ENCODE measurements at regions not wholly inside any gene's neighbourhood (a gene's known extent, or its start where the extent isn't known, plus 50 kb on each side); places are given as distances from the start of the nearest gene placed in this dataset.

- DNase-seq: no peak
- Histone ChIP-seq H3K4me3 (ENCODE audit: low read depth, low read length) (no peak overlapping the region), H3K4me1 (no peaks in the 10 kb centered on the region), H3K36me3 (no peaks in the 10 kb centered on the region), H3K27me3 (no peaks in the 10 kb centered on the region), H3K9me3 (no peaks in the 10 kb centered on the region)
- TF ChIP-seq, protein P1, sequence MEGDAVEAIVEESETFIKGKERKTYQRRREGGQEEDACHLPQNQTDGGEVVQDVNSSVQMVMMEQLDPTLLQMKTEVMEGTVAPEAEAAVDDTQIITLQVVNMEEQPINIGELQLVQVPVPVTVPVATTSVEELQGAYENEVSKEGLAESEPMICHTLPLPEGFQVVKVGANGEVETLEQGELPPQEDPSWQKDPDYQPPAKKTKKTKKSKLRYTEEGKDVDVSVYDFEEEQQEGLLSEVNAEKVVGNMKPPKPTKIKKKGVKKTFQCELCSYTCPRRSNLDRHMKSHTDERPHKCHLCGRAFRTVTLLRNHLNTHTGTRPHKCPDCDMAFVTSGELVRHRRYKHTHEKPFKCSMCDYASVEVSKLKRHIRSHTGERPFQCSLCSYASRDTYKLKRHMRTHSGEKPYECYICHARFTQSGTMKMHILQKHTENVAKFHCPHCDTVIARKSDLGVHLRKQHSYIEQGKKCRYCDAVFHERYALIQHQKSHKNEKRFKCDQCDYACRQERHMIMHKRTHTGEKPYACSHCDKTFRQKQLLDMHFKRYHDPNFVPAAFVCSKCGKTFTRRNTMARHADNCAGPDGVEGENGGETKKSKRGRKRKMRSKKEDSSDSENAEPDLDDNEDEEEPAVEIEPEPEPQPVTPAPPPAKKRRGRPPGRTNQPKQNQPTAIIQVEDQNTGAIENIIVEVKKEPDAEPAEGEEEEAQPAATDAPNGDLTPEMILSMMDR (IDR thresholded peaks at IDR 0.05; ENCODE audit: low read depth, low read length): no peak
Observed at GRCh38 chr4:73312967-73313366, 54.4 kb upstream of the ANKRD17 start.

DNA sequence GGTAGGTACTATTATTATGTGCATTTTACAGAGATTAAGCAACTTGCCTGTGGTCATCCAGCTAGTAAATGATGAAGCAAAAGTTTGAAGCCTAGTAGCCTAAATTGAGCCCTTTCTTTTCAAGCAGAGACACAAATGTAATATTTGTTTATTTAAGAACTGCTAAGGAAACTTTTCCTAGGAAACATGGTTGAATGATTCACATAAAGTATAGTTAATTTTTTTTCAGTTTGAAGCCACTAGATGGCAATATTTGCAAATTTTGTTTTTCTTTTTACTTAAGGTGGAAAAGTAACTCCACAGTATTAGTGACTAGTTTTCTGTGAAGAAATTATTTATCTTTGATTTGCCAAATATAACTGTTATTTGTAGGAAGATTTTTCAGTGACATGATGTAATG, 52.8 kb upstream of the ANKRD17 start:
- no peak overlapping the region for H3K4me3 ChIP-seq (ENCODE audit: low read depth, low read length)
- DNase-seq: no peak
- TF ChIP-seq, protein P1 (IDR thresholded peaks at IDR 0.05; ENCODE audit: low read depth, low read length): peak; percentile 20; the same call in 1 of the 2 replicates
- no peaks in the 10 kb centered on the region for H3K9me3 ChIP-seq
- H3K27me3 ChIP-seq: no peaks in the 10 kb centered on the region
- H3K4me1 ChIP-seq: no peaks in the 10 kb centered on the region
- no peaks in the 10 kb centered on the region for H3K36me3 ChIP-seq

GRCh38 chr4:73309211-73309610, 50.6 kb upstream of the ANKRD17 start:
- DNase-seq: no peak
- no peak overlapping the region for H3K4me3 ChIP-seq (ENCODE audit: low read depth, low read length)
- H3K4me1 ChIP-seq: no peaks in the 10 kb centered on the region
- no peaks in the 10 kb centered on the region for H3K27me3 ChIP-seq
- H3K9me3 ChIP-seq: no peaks in the 10 kb centered on the region
- TF ChIP-seq, protein P1 (IDR thresholded peaks at IDR 0.05; ENCODE audit: low read depth, low read length): no peak
- no peaks in the 10 kb centered on the region for H3K36me3 ChIP-seq

Data from BE2C (cell line).